GM18951 (cell line): ENCODE measurements at regions not wholly inside any gene's neighbourhood (a gene's known extent, or its start where the extent isn't known, plus 50 kb on each side); places are given as distances from the start of the nearest gene placed in this dataset.
"Not testable (repeated sequence)": the region's sequence is repeated elsewhere in the genome, so short reads cannot be mapped to it uniquely, and the experiment has no call there.

ENCODE experiments used
- POLR2A ChIP-seq: IDR thresholded peaks from 4 replicates; pipeline ENCODE4 v1.6.1; 2011; ENCODE audit warnings: mild to moderate bottlenecking; ENCODE audit not compliant: insufficient read length, insufficient read depth; ENCODE audit errors: extremely low read depth
- in situ Hi-C: fragments of 300-500 bp; cut with MboI; formaldehyde crosslinking; loops from one replicate; pipeline ENCODE4 v1.12.0; 2022; ENCODE audit warnings: low sequenced_read_pairs, mixed read lengths, inconsistent platforms; ENCODE audit not compliant: unreplicated experiment

- no peak for TF ChIP-seq POLR2A
- in situ Hi-C loops, result no loop called here
Observed at GRCh38 chr1:47593013-47593568, 155.2 kb downstream of the FOXD2 start.

- no peak for TF ChIP-seq POLR2A
- in situ Hi-C loops, result no loop called here
Observed at GRCh38 chr1:47593598-47594285, 155.9 kb downstream of the FOXD2 start.

- TF ChIP-seq POLR2A, result no peak
- in situ Hi-C loops, result no loop called here
Observed at GRCh38 chr1:47594627-47595026, 156.8 kb downstream of the FOXD2 start.

DNA sequence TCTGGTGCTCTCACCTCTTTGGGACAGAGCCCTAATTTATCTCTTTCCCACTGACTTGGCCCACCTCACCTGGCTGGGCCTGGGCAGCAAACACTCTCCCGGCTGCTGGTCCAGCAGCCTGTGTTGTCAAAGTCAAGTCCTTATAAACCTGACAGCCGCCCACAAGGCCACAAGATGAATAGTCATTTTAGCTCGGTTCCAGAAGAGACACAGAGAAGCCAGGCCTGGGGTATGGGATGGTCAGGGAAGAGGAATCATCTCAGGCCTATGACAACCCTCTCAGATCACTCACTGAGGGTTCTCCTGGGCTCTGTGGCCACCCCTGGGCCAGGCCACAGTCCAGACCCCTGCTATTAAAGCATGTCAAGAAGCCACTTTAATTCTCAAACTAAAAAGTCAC is 158.5 kb downstream of the FOXD2 start:
- TF ChIP-seq POLR2A, result no peak
- in situ Hi-C loops, result no loop called here

- in situ Hi-C loops, result no loop called here
- no peak for TF ChIP-seq POLR2A
Observed at GRCh38 chr1:47598357-47598756, 160.5 kb downstream of the FOXD2 start.

DNA sequence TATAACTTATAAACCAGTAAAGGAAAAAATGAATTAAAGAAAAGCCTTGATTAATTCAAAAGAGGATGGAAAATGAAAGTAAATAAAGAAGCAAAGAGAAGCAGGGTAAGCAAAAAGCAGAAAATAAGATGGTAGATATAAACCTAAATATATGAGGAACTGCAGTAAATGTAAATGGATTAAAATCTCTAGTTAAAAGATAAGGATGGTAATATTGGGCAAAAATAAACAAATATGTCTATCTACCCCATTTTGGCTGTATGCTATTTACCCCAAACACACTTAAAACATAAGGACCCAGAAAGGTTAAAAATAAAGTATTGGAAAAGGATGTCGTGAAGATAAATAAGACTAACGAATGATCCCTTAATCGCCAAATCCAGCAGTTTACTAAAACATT is 161.9 kb downstream of the FOXD2 start:
- in situ Hi-C loops, result no loop called here

DNA sequence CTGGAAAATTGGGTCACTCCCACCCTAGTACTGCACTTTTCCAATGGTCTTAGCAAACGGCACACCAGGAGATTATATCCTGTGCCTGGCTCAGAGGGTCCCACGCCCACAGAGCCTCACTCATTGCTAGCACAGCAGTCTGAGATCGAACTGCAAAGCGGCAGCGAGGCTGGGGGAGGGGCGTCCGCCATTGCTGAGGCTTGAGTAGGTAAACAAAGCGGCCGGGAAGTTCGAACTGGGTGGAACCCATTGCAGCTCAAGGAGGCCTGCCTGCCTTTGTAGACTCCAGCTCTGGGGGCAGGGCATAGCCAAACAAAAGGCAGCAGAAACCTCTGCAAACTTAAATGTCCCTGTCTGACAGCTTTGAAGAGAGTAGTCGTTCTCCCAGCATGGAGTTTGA is 164.6 kb downstream of the FOXD2 start:
- in situ Hi-C loops, result not testable (repeated sequence)

More for the DNA sequence above, 161.9 kb downstream of the FOXD2 start:
- no peak for TF ChIP-seq POLR2A

- in situ Hi-C loops, result not testable (repeated sequence)
Observed at GRCh38 chr1:47604869-47605268, 167.0 kb downstream of the FOXD2 start.

- TF ChIP-seq POLR2A, result no peak
- in situ Hi-C loops, result no loop called here
Observed at GRCh38 chr1:47608296-47608875, 170.5 kb downstream of the FOXD2 start.

- in situ Hi-C loops, result no loop called here
- TF ChIP-seq POLR2A, result no peak
Observed at GRCh38 chr1:47611992-47612391, 174.1 kb downstream of the FOXD2 start.

- in situ Hi-C loops, result no loop called here
- TF ChIP-seq POLR2A, result no peak
Observed at GRCh38 chr1:47612819-47613218, 175.0 kb downstream of the FOXD2 start.

- TF ChIP-seq POLR2A, result no peak
- in situ Hi-C loops, result no loop called here
Observed at GRCh38 chr1:47616036-47616435, 178.2 kb downstream of the FOXD2 start.

DNA sequence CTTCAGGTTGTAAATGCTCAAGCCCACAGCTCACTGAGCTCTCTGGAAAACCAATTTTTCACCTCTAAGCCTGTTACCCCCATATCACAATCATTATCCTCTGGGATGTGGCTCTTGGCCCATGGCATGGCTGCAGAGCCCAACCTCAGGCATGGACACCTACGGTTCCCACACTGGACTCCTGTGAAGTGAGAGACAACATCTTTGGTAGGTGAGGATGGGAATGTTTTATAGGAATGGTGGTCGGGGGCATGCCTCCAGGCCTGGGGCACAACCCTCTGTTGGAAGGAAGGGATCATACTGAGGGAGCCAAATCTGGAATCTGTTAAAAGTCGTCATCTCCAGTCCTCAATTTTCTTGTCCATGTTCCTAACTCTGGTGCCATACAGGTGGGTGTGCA is 179.1 kb downstream of the FOXD2 start:
- TF ChIP-seq POLR2A, result no peak

More for the DNA sequence above, 179.1 kb downstream of the FOXD2 start:
- in situ Hi-C loops, result no loop called here
